ENCODE measurements at regions not wholly inside any gene's neighbourhood (a gene's known extent, or its start where the extent isn't known, plus 50 kb on each side); places are given as distances from the start of the nearest gene placed in this dataset.

DNA sequence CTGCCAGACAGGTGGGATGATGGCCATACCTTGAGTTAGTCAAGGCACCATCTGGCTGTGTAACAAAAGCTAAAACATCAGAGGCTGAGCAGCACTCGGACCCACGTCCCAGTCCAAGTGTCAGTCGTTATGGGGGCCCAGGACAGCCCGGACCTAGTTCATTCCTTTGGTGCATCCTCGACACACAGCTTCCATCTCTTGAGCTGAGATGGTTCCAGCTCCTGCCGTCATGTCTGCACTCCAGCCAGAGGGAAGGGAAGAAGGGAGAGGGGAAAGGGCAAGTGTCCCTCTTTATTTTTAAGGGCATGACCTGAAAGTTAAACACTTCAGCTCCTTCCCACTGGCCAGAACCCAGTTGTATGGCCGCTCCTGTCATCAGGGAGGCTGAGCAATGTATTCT is 218.0 kb downstream of the SEC14L1 start:
- H3K4me1 ChIP-seq (ENCODE audit: control insufficient read depth in 4 of 4, insufficient read depth in 4 of 4, low read length in 3 of 4), result peaks cover 4 to 40% (median 25%) of the 10 kb centered on the region in 4 donors
- no peaks in the 10 kb centered on the region for H3K27me3 ChIP-seq (ENCODE audit: control insufficient read depth in 4 of 4, insufficient read depth in 4 of 4, low read length in 3 of 4)
- H3K36me3 ChIP-seq (ENCODE audit: control insufficient read depth in 4 of 4, insufficient read depth in 3 of 4, low read depth in 1 of 4, low read length in 3 of 4), result no peaks in the 10 kb centered on the region
- DNase-seq (ENCODE audit: low spot score), result no peak
- TF ChIP-seq, protein P1, sequence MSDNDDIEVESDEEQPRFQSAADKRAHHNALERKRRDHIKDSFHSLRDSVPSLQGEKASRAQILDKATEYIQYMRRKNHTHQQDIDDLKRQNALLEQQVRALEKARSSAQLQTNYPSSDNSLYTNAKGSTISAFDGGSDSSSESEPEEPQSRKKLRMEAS (IDR thresholded peaks at IDR 0.05), result no peak
- TF ChIP-seq NR2F2 (IDR thresholded peaks at IDR 0.05) (peak; percentile 74), TAF1 (conservative IDR thresholded peaks at IDR 0.05) (no peak), JUND (IDR thresholded peaks at IDR 0.05) (no peak), GABPA (IDR thresholded peaks at IDR 0.05 in 1 of 2, conservative IDR thresholded peaks at IDR 0.05 in 1 of 2) (no peak), YY1 (IDR thresholded peaks at IDR 0.05) (no peak), HNF4A (conservative IDR thresholded peaks at IDR 0.05) (no peak), RAD21 (IDR thresholded peaks at IDR 0.05) (no peak), EGR1 (IDR thresholded peaks at IDR 0.05; ENCODE audit: low read depth in 2 of 2) (no peak), FOXA2 (IDR thresholded peaks at IDR 0.05) (no peak), SP1 (IDR thresholded peaks at IDR 0.05) (no peak), HNF4G (IDR thresholded peaks at IDR 0.05) (no peak), RXRA (IDR thresholded peaks at IDR 0.05) (peak; percentile 43 to 55)
- TF ChIP-seq, protein P2, sequence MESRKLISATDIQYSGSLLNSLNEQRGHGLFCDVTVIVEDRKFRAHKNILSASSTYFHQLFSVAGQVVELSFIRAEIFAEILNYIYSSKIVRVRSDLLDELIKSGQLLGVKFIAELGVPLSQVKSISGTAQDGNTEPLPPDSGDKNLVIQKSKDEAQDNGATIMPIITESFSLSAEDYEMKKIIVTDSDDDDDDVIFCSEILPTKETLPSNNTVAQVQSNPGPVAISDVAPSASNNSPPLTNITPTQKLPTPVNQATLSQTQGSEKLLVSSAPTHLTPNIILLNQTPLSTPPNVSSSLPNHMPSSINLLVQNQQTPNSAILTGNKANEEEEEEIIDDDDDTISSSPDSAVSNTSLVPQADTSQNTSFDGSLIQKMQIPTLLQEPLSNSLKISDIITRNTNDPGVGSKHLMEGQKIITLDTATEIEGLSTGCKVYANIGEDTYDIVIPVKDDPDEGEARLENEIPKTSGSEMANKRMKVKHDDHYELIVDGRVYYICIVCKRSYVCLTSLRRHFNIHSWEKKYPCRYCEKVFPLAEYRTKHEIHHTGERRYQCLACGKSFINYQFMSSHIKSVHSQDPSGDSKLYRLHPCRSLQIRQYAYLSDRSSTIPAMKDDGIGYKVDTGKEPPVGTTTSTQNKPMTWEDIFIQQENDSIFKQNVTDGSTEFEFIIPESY (IDR thresholded peaks at IDR 0.05), result no peak
- TF ChIP-seq, protein P3, sequence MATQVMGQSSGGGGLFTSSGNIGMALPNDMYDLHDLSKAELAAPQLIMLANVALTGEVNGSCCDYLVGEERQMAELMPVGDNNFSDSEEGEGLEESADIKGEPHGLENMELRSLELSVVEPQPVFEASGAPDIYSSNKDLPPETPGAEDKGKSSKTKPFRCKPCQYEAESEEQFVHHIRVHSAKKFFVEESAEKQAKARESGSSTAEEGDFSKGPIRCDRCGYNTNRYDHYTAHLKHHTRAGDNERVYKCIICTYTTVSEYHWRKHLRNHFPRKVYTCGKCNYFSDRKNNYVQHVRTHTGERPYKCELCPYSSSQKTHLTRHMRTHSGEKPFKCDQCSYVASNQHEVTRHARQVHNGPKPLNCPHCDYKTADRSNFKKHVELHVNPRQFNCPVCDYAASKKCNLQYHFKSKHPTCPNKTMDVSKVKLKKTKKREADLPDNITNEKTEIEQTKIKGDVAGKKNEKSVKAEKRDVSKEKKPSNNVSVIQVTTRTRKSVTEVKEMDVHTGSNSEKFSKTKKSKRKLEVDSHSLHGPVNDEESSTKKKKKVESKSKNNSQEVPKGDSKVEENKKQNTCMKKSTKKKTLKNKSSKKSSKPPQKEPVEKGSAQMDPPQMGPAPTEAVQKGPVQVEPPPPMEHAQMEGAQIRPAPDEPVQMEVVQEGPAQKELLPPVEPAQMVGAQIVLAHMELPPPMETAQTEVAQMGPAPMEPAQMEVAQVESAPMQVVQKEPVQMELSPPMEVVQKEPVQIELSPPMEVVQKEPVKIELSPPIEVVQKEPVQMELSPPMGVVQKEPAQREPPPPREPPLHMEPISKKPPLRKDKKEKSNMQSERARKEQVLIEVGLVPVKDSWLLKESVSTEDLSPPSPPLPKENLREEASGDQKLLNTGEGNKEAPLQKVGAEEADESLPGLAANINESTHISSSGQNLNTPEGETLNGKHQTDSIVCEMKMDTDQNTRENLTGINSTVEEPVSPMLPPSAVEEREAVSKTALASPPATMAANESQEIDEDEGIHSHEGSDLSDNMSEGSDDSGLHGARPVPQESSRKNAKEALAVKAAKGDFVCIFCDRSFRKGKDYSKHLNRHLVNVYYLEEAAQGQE (IDR thresholded peaks at IDR 0.05), result no peak
- H3K27ac ChIP-seq (ENCODE audit: low read depth in 1 of 2, low read length in 2 of 2), result no peak overlapping the region
- 82% methylated on average over 7 of the region's 7 CpGs for WGBS
- H3K9me3 ChIP-seq (ENCODE audit: control insufficient read depth in 4 of 4, low read length in 3 of 4), result no peaks in the 10 kb centered on the region
- H3K9ac ChIP-seq (ENCODE audit: low read depth in 1 of 2, low read length in 2 of 2), result no peak overlapping the region
- H3K4me3 ChIP-seq (ENCODE audit: low read depth in 1 of 3, low read length in 3 of 3), result no peak overlapping the region

DNA sequence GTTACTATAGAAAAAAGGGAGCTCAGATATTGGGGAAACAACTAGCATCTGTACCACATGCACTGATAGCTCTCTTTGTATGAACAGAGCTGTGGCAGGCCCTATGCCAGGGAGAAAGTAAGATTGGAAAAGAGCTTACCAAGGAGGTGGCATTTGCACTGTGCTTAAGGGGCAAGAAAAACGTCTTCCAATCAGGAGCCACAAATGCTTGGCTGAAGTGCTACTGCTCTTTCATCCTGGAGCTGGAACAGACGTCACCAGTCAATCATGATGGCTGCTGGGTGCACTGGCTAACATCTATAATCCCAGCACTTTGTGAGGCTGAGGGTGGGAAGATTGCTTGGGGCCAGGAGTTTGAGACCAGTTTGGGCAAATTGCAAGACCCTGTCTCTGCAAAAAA is 218.5 kb downstream of the SEC14L1 start:
- H3K27ac ChIP-seq (ENCODE audit: low read depth in 1 of 2, low read length in 2 of 2), result no peak overlapping the region
- WGBS, result 73% methylated on average over 2 of the region's 2 CpGs
- H3K4me1 ChIP-seq (ENCODE audit: control insufficient read depth in 4 of 4, insufficient read depth in 4 of 4, low read length in 3 of 4), result peaks cover 4 to 37% (median 20%) of the 10 kb centered on the region in 4 donors
- no peak overlapping the region for H3K9ac ChIP-seq (ENCODE audit: low read depth in 1 of 2, low read length in 2 of 2)
- DNase-seq (ENCODE audit: low spot score), result no peak
- H3K27me3 ChIP-seq (ENCODE audit: control insufficient read depth in 4 of 4, insufficient read depth in 4 of 4, low read length in 3 of 4), result no peaks in the 10 kb centered on the region
- H3K9me3 ChIP-seq (ENCODE audit: control insufficient read depth in 4 of 4, low read length in 3 of 4), result no peaks in the 10 kb centered on the region
- no peak overlapping the region for H3K4me3 ChIP-seq (ENCODE audit: low read depth in 1 of 3, low read length in 3 of 3)
- no peaks in the 10 kb centered on the region for H3K36me3 ChIP-seq (ENCODE audit: control insufficient read depth in 4 of 4, insufficient read depth in 3 of 4, low read depth in 1 of 4, low read length in 3 of 4)
- TF ChIP-seq, protein P3 (IDR thresholded peaks at IDR 0.05), result no peak
- TF ChIP-seq FOXA2 (IDR thresholded peaks at IDR 0.05) (no peak), HNF4A (conservative IDR thresholded peaks at IDR 0.05) (no peak), YY1 (IDR thresholded peaks at IDR 0.05) (no peak), CTCF (IDR thresholded peaks at IDR 0.05; ENCODE audit: low read depth, low read length, missing input control) (no peak), TAF1 (conservative IDR thresholded peaks at IDR 0.05) (no peak), ATF3 (IDR thresholded peaks at IDR 0.05) (no peak), HNF4G (IDR thresholded peaks at IDR 0.05) (no peak), EGR1 (IDR thresholded peaks at IDR 0.05; ENCODE audit: low read depth in 2 of 2) (no peak), RAD21 (IDR thresholded peaks at IDR 0.05) (no peak), NR2F2 (IDR thresholded peaks at IDR 0.05) (no peak), GABPA (IDR thresholded peaks at IDR 0.05 in 1 of 2, conservative IDR thresholded peaks at IDR 0.05 in 1 of 2) (no peak), FOXA1 (IDR thresholded peaks at IDR 0.05) (no peak), RXRA (IDR thresholded peaks at IDR 0.05) (no peak)
- TF ChIP-seq, protein P2 (IDR thresholded peaks at IDR 0.05), result no peak

Measured in liver (tissue), 8 donors.